ENCODE measurements at regions not wholly inside any gene's neighbourhood (a gene's known extent, or its start where the extent isn't known, plus 50 kb on each side); places are given as distances from the start of the nearest gene placed in this dataset.

DNA sequence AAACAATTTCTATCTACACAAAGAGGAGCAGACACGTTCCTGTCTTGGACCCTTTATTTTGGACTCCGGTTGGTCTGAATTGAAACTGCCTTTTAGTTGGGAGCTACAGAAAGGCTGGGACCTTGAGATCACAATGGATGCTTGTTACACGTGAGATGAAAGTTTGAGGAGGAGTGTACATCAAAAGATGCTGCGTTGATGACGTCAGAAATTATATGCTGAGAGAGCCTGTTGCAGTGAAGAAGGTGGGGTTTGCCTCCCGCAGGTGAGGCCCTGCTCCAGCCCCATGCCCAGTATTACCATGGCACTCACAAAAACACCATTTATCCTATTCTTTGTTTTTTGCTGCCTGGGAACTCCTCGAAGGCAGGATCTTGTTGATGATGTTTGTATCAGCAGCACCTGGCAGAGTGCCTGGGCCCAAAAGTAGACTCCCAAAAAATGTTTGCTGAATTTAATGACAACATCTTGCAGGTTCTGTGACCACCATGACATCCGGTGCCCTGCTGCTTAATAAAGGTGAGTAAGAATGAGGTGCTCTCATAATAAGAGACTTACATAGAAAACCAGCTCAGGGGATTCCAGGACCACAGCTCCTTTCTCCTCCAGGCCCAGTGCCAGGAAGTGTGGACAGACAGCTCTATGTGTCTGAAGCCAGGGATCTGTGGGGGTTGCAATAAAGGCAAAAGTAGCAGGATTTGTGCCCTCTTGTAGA lies 136.1 kb upstream of the UBE2E1 start:
- Mint-ChIP-seq H3K27ac (no peak overlapping the region), H3K9me3 (no peaks in the 10 kb centered on the region), H3K27me3 (peaks cover 27% of the 10 kb centered on the region), H3K36me3 (no peaks in the 10 kb centered on the region), H3K4me3 (no peak overlapping the region), H3K4me1 (no peaks in the 10 kb centered on the region)
- ATAC-seq (ENCODE audit: low read depth): no peak
- POLR2A ChIA-PET: no interaction called here
- DNase-seq: no peak

DNA sequence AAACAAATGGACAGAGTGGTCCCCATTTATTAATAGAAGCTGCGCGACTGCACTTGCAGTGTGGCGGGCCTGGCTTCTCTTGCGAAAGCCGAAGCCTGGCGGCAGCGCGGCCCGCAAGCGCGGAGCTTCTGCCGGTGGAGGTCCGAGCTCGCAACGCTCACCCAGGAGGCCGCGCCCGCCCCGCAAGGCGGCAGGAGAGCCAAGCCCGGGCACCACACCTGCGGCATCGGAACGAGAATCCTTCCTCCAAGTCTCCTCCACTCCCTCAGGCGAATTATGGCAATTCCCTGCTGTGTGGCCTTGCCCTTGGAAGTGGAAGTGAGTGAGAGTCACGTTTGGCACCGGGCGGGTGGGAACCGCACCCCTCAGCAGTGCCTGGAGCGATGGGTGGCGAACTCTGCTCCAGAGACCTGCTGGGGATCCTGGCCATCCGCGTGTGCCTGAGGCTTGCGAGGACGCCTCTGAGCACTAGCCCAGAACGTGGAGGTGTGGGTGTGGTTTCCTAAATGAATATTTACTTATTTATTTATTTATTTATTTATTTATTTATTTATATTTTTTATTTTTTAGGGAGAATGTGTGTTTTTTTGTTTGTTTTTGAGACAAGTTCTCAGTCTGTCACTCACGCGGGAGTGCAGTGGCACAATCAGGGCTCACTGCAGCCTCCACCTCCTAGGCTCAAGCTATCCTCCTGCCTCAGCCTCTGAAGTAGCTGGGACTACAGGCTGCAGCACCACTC lies 133.7 kb upstream of the UBE2E1 start:
- H3K4me1 Mint-ChIP-seq: no peaks in the 10 kb centered on the region
- peaks cover 37% of the 10 kb centered on the region for H3K27me3 Mint-ChIP-seq
- ATAC-seq (ENCODE audit: low read depth) (no peak), DNase-seq (no peak)
- no peaks in the 10 kb centered on the region for H3K36me3 Mint-ChIP-seq
- no peaks in the 10 kb centered on the region for H3K9me3 Mint-ChIP-seq
- POLR2A ChIA-PET: no interaction called here
- no peak overlapping the region for H3K4me3 Mint-ChIP-seq
- H3K27ac Mint-ChIP-seq: no peak overlapping the region

DNA sequence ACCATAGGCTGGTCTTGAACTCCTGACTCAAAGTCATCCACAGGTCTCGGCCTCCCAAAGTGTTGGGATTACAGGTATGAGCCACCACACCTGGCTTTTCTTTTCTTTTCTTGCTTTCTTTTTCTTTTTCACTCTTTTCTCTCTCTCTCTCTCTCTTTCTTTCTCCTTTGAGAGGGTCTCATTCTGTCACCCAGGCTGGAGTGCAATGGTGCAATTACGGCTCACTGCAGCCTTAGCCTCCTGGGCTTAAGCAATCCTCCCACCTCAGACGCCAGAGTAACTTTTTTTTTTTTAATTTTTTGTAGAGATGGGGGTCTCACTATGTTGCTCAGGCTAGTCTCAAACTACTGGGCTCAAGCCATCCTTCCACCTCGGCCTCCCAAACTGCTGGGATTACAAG lies 133.1 kb upstream of the UBE2E1 start:
- Mint-ChIP-seq H3K27me3 (peaks cover 37% of the 10 kb centered on the region), H3K4me1 (no peaks in the 10 kb centered on the region), H3K9me3 (no peaks in the 10 kb centered on the region), H3K4me3 (no peak overlapping the region), H3K27ac (no peak overlapping the region), H3K36me3 (no peaks in the 10 kb centered on the region)
- DNase-seq (no peak), ATAC-seq (ENCODE audit: low read depth) (no peak)
- POLR2A ChIA-PET: no interaction called here

DNA sequence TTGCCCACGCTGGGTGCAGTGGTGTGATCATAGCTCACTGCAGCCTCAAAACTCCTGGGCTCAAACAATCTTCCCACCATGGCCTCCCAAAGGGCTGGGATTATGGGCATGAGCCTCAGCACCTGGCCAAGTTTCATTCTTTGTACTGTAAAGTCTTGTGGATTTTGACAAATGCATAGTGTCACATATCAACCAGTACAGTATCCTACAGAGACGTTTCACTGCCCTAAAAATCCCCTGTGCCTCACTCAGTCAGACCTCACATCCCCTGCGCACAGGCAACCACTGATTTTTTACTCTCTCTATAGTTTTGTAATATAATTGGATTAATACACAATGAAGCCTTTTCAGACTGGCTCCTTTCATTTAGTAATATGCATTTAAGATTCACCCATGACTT lies 130.7 kb upstream of the UBE2E1 start:
- POLR2A ChIA-PET: no interaction called here
- H3K27me3 Mint-ChIP-seq: peaks cover 35% of the 10 kb centered on the region

DNA sequence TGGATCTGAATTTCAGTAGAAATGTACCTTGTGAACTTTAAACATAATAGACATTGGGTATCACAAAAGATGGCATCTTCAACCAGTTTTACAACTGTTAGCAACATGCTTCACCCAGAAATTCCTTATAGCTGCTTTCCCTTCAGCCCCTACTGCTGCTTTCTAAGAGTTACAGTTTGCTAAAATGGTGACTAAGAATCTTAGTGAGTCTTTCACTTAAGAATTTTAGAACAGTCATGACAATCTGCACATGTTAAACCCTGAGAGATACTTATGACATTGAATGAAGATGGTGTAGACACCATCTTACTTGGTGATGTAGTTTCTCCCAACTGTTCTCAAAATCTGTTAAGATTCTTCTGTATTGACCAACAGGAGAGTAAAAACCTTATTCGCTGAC lies 129.7 kb upstream of the UBE2E1 start:
- no peak overlapping the region for H3K27ac Mint-ChIP-seq
- H3K4me1 Mint-ChIP-seq: no peaks in the 10 kb centered on the region
- H3K9me3 Mint-ChIP-seq: peaks cover 4% of the 10 kb centered on the region
- H3K4me3 Mint-ChIP-seq: no peak overlapping the region
- peaks cover 29% of the 10 kb centered on the region for H3K27me3 Mint-ChIP-seq
- POLR2A ChIA-PET: no interaction called here
- ATAC-seq (ENCODE audit: low read depth): no peak
- no peaks in the 10 kb centered on the region for H3K36me3 Mint-ChIP-seq
- no peak for DNase-seq

More for the DNA sequence above, 130.7 kb upstream of the UBE2E1 start:
- Mint-ChIP-seq H3K36me3 (no peaks in the 10 kb centered on the region), H3K4me3 (no peak overlapping the region), H3K27ac (no peak overlapping the region), H3K4me1 (no peaks in the 10 kb centered on the region), H3K9me3 (peaks cover 2% of the 10 kb centered on the region)
- DNase-seq (no peak), ATAC-seq (ENCODE audit: low read depth) (no peak)

DNA sequence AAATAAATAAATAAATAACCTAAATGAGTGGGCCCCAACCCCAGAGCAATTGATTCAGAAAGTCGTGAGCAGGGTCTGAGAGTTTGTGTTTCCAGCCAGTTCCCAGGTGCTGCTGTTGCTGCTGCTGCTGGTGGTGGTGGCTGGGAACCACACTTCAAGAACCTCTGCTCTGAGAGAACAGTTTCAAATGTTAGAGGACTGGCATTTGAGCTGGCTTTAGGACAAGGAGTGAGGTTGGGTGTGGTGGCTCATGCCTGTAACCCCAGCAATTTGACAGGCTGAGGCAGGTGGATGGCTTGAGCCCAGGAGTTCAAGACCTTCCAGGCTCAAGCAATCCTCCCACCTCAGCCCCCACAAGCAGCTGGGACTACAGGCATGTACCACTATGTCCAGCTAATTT lies 123.1 kb upstream of the UBE2E1 start:
- Mint-ChIP-seq H3K9me3 (peaks cover 4% of the 10 kb centered on the region), H3K4me1 (no peaks in the 10 kb centered on the region), H3K27me3 (peaks cover 2% of the 10 kb centered on the region), H3K27ac (no peak overlapping the region), H3K36me3 (no peaks in the 10 kb centered on the region), H3K4me3 (no peak overlapping the region)
- DNase-seq (no peak), ATAC-seq (ENCODE audit: low read depth) (no peak)
- POLR2A ChIA-PET: no interaction called here

DNA sequence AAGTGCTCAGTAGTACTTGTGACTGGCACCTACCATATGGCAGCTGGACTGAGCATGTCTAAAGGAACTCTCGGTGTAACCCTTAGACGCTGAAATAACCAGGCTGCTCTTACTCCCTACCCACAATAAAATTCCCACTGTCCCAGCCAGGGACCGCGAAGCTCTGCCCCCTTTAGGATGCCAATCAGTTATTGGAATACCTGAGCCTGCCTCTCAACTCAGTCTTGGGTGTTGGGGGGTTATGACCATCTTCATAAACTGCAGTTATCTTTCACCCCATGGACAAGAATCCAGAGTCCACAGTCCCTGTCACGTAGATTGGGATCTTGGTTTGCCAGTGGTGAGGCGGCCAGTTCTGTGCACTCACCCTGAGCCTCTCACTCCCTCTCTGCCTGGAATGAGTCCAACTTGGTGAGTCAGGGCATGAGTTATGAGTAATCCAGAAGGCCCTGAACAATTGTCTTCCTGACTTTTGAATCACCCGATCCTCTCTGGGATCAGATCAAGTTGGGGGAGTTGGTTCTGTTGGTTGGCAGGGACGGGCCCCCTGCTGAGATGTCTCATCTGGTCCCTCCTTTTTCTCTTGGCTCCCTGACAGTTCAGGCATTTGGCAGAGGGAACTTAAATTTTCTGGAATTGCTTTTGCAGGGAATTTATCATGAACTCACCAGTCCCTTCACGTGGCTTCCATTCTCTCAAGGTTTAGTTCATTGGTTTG lies 120.1 kb upstream of the UBE2E1 start:
- DNase-seq: no peak
- Mint-ChIP-seq H3K27me3 (peaks cover 2% of the 10 kb centered on the region), H3K4me1 (no peaks in the 10 kb centered on the region), H3K36me3 (no peaks in the 10 kb centered on the region), H3K4me3 (no peak overlapping the region), H3K27ac (no peak overlapping the region), H3K9me3 (peaks cover 6% of the 10 kb centered on the region)
- ATAC-seq (ENCODE audit: low read depth): no peak
- POLR2A ChIA-PET: no interaction called here

DNA sequence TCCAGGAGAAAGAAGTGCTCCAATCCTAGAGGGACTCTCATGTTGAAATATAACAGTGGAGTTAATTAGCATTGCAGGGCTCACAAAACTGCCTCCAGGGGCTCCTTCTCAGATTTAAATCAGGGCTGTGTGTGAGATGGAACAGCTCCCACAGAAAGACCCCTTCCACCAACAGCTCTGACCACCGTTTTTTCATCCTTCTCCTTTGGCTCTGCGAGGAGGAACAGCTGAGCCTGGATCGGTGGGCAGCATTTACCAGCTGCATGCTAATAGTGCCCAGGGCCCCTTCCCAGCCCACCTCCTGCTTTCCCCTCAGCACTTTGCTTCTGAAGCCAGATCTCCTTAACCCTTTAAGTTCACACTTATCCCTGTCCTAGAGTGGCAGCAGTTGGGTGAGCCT lies 119.2 kb upstream of the UBE2E1 start:
- Mint-ChIP-seq H3K27ac (no peak overlapping the region), H3K27me3 (peaks cover 2% of the 10 kb centered on the region), H3K4me3 (no peak overlapping the region), H3K36me3 (peaks cover 1% of the 10 kb centered on the region), H3K9me3 (peaks cover 11% of the 10 kb centered on the region), H3K4me1 (peaks cover 6% of the 10 kb centered on the region)
- POLR2A ChIA-PET: no interaction called here
- DNase-seq (no peak), ATAC-seq (ENCODE audit: low read depth) (no peak)

DNA sequence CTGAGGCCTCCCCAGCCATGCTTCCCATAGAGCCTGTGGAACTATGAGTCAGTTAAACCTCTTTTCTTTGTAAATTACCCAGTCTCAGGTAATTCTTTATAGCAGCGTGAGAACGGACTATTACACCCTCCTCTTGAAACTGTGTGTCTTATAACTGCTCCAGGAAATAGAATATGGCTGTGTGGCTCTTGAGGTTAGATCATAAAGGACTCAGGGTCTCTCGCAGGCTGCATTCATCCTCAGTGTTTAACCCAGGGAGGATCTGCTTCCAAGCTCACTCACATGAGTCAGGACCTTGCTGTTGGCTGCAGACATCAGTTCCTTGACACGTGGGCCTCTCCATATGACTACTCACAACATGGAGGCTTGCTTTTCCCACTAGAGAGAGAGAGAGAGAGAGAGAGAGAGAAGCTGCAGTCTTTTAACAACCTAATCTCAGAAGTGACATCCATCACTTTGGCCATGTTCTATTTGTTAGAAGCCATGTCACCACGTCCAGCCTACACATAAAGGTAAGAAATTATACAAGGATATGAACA lies 114.3 kb upstream of the UBE2E1 start:
- Mint-ChIP-seq H3K27me3 (no peaks in the 10 kb centered on the region), H3K9me3 (peaks cover 11% of the 10 kb centered on the region), H3K27ac (peak overlapping the region; percentile 9), H3K36me3 (peaks cover 1% of the 10 kb centered on the region), H3K4me1 (peaks cover 7% of the 10 kb centered on the region), H3K4me3 (no peak overlapping the region)
- ATAC-seq (ENCODE audit: low read depth): peak; percentile 63
- DNase-seq: no peak
- POLR2A ChIA-PET: no interaction called here

DNA sequence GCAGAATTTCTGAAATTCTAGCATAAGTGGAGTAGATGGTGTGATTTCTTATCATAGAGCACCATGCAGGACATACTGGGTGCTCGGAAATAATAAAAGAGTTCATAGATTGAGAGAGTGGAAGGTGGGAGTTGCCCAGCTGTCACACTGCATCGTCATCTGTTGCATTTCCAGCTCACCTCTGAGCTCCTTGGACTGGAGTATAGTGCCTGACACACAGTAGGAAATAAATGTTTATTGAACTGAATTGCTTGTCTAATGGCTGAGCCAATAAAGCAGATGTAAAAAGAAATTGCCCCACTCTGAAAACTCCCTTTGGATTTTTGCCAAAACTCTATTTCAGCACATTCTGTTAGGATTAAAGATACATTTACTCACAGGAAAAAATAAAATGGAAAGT lies 108.9 kb upstream of the UBE2E1 start:
- no peaks in the 10 kb centered on the region for H3K9me3 Mint-ChIP-seq

DNA sequence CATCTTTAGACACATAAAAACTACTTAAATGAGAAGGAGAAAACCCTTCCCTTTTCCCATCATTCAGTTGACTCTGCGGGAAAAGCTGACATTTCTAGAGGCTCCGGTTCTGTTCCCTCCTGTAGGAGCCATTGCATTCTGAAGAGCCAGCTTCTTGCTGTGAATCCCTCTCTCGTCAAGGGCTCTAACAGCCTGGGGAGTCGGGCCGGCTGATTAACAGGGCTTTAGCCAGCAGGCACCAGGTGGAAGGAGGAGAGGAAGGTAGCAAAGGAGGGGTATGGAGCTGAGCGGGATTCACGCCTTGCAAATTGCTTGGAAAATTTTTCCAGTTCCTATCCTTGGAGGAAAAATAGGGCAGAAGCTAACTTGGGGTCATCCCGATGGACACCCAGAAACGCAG lies 108.3 kb upstream of the UBE2E1 start:
- no peak for ATAC-seq (ENCODE audit: low read depth)
- POLR2A ChIA-PET: no interaction called here
- no peak overlapping the region for H3K4me3 Mint-ChIP-seq

More for the DNA sequence above, 108.9 kb upstream of the UBE2E1 start:
- DNase-seq (no peak), ATAC-seq (ENCODE audit: low read depth) (no peak)
- Mint-ChIP-seq H3K27ac (no peak overlapping the region), H3K4me3 (no peak overlapping the region), H3K36me3 (no peaks in the 10 kb centered on the region), H3K4me1 (no peaks in the 10 kb centered on the region), H3K27me3 (peaks cover 2% of the 10 kb centered on the region)
- POLR2A ChIA-PET: no interaction called here

DNA sequence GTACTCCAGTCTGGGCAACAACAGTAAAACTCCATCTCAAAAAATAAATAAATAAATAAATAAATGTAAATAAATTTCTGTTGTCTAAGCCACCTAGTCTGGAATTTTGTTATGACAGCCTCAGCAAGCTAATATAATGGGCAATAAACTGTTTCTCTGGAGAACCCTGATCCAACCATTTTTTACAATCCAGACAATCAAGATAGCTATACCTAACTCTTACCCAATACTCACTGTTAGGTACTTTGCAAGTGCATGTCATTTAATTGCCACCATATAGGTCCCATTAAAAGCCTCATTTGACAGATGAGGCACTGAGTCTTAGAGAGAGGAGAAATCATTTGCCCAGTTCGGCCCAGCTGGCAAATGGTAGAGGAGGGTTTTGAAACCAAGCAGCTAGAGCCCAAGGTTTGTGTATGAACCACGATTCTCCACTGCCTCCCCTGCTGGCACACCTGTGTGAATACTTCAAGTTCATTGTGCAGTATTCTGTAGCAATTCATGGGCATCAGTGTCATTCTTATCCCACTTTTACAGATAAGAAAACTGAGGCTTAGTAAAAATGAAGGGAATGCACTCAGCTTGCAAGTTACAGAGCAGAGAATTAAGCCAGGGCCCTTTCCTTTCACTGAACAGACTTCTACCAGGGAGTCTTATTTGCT lies 107.0 kb upstream of the UBE2E1 start:
- ATAC-seq (ENCODE audit: low read depth) (no peak), DNase-seq (no peak)
- Mint-ChIP-seq H3K27me3 (peaks cover 3% of the 10 kb centered on the region), H3K36me3 (no peaks in the 10 kb centered on the region), H3K27ac (no peak overlapping the region), H3K4me1 (no peaks in the 10 kb centered on the region), H3K9me3 (no peaks in the 10 kb centered on the region), H3K4me3 (no peak overlapping the region)
- POLR2A ChIA-PET: no interaction called here

More for the DNA sequence above, 108.3 kb upstream of the UBE2E1 start:
- no peak overlapping the region for H3K27ac Mint-ChIP-seq
- peaks cover 3% of the 10 kb centered on the region for H3K27me3 Mint-ChIP-seq
- H3K9me3 Mint-ChIP-seq: no peaks in the 10 kb centered on the region
- no peaks in the 10 kb centered on the region for H3K4me1 Mint-ChIP-seq
- no peaks in the 10 kb centered on the region for H3K36me3 Mint-ChIP-seq
- no peak for DNase-seq

DNA sequence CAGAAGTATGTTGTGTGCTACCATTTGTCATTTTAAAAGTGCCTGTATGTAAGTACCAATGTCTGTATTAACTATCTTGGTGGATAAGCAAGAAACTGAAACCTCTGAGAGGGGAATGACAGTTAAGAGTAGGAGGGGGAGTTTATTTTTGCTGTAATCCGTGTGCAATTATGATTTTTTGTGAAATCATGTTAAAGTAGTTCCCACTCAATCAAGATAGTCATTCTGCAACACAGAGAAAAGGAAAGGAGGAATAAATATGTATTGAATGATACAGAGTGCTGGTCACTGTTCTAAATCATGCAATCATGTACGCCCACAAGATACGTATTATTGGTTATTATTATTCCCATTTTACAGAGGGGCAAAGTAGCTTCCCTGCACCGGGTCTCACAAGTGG lies 105.1 kb upstream of the UBE2E1 start:
- POLR2A ChIA-PET: no interaction called here
- H3K4me1 Mint-ChIP-seq: no peaks in the 10 kb centered on the region
- no peak for DNase-seq
- H3K36me3 Mint-ChIP-seq: no peaks in the 10 kb centered on the region
- H3K9me3 Mint-ChIP-seq: no peaks in the 10 kb centered on the region
- no peak overlapping the region for H3K4me3 Mint-ChIP-seq
- H3K27me3 Mint-ChIP-seq: peaks cover 3% of the 10 kb centered on the region
- no peak for ATAC-seq (ENCODE audit: low read depth)
- no peak overlapping the region for H3K27ac Mint-ChIP-seq
